Keratinocyte (primary cell): ENCODE measurements at regions not wholly inside any gene's neighbourhood (a gene's known extent, or its start where the extent isn't known, plus 50 kb on each side); places are given as distances from the start of the nearest gene placed in this dataset.

Experiments
- DNase-seq: peaks from one replicate; pipeline ENCODE4 v3.0.0-alpha.2; 2011; ENCODE audit warnings: low read depth, missing footprints, low spot score
- FAIRE-seq: peaks from 2 replicates; lab custom pipeline; 2011; peaks lifted over from hg19 to GRCh38; lab: Jason Lieb, UNC
- H2AFZ ChIP-seq: 2 replicates; pipeline ENCODE4 v1.6.0; 2012; ENCODE audit warnings: low read length, control low read depth, inconsistent platforms; ENCODE audit not compliant: control insufficient read depth
- H3K27ac ChIP-seq: 2 replicates; pipeline ENCODE4 v1.5.1; 2011; ENCODE audit warnings: low read length; ENCODE audit not compliant: control insufficient read depth, insufficient read depth
- H3K27me3 ChIP-seq: 3 replicates; pipeline ENCODE4 v1.6.0; 2011; ENCODE audit warnings: low read length; ENCODE audit not compliant: control insufficient read depth, insufficient read depth; ENCODE audit errors: extremely low read depth
- H3K36me3 ChIP-seq, 2 experiments: 2 replicates in 1 of 2; 3 replicates in 1 of 2; pipeline ENCODE4 v1.5.1; 2011; ENCODE audit warnings: low read length in 2 of 2, mild to moderate bottlenecking in 1 of 2; ENCODE audit not compliant: control insufficient read depth in 2 of 2, insufficient read depth in 2 of 2; ENCODE audit errors: extremely low read depth in 1 of 2
- H3K4me1 ChIP-seq: 3 replicates; pipeline ENCODE4 v1.5.1; 2011; ENCODE audit warnings: low read length; ENCODE audit not compliant: control insufficient read depth, insufficient read depth; ENCODE audit errors: extremely low read depth
- H3K4me2 ChIP-seq: 3 replicates; pipeline ENCODE4 v1.6.0; 2011; ENCODE audit warnings: low read depth, low read length; ENCODE audit not compliant: control insufficient read depth, insufficient read depth; ENCODE audit errors: extremely low read depth
- H3K4me3 ChIP-seq, 3 experiments: fragments of 200-600 bp in 1 of 3; sonication (generic) in 1 of 3; 2 replicates in 2 of 3; 3 replicates in 1 of 3; pipeline ENCODE4 v1.5.1; 2011 to 2016; ENCODE audit warnings: low read length in 3 of 3, mild to moderate bottlenecking in 3 of 3, control low read depth in 2 of 3, inconsistent platforms in 1 of 3, low read depth in 1 of 3, mixed read lengths in 1 of 3, mixed run types in 1 of 3, moderate library complexity in 1 of 3; ENCODE audit not compliant: control insufficient read depth in 2 of 3, insufficient read depth in 2 of 3; ENCODE audit errors: extremely low read depth in 1 of 3
- H3K79me2 ChIP-seq: 2 replicates; pipeline ENCODE4 v1.6.0; 2012; ENCODE audit warnings: low read length; ENCODE audit not compliant: control insufficient read depth, insufficient read depth
- H3K9ac ChIP-seq: 3 replicates; pipeline ENCODE4 v1.6.0; 2011; ENCODE audit warnings: low read length; ENCODE audit not compliant: control insufficient read depth, insufficient read depth; ENCODE audit errors: extremely low read depth
- H3K9me1 ChIP-seq: 3 replicates; pipeline ENCODE4 v1.6.0; 2011; ENCODE audit warnings: low read length; ENCODE audit not compliant: control insufficient read depth, insufficient read depth; ENCODE audit errors: extremely low read depth
- H3K9me3 ChIP-seq: 2 replicates; pipeline ENCODE4 v1.5.1; 2012; ENCODE audit warnings: low read depth, low read length; ENCODE audit not compliant: control insufficient read depth
- H4K20me1 ChIP-seq: 3 replicates; pipeline ENCODE4 v1.6.0; 2011; ENCODE audit warnings: low read length; ENCODE audit not compliant: control insufficient read depth, insufficient read depth; ENCODE audit errors: extremely low read depth
- CTCF ChIP-seq, 3 experiments: IDR thresholded peaks in 1 of 3; conservative IDR thresholded peaks in 1 of 3; optimal IDR thresholded peaks in 1 of 3; 2 replicates in 2 of 3; 3 replicates in 1 of 3; pipeline versions ENCODE3 to v1.5.1; 2011; ENCODE audit warnings: low read length in 3 of 3, mild to moderate bottlenecking in 3 of 3, moderate library complexity in 2 of 3, control low read depth in 1 of 3, inconsistent platforms in 1 of 3; ENCODE audit not compliant: insufficient read depth in 2 of 3; ENCODE audit errors: extremely low read depth in 1 of 3
- EZH2 ChIP-seq: IDR thresholded peaks from one replicate; pipeline ENCODE4 v1.6.1; 2012; ENCODE audit warnings: inconsistent platforms, mild to moderate bottlenecking, low read length, moderate library complexity
- dilution Hi-C: fragments of 300-500 bp; cut with MboI; formaldehyde crosslinking; loops from one replicate; pipeline ENCODE4 v1.7.0; 2020; ENCODE audit warnings: low sequenced_read_pairs; ENCODE audit not compliant: extremely low pct_ligation_motif_present

- Histone ChIP-seq H3K9ac (no peak overlapping the region), H3K4me3 (no peak overlapping the region), H3K27me3 (no peaks in the 10 kb centered on the region), H4K20me1 (no peaks in the 10 kb centered on the region), H3K4me2 (no peak overlapping the region), H3K27ac (no peak overlapping the region), H3K4me1 (no peaks in the 10 kb centered on the region), H3K79me2 (no peaks in the 10 kb centered on the region), H3K36me3 (no peaks in the 10 kb centered on the region), H3K9me3 (no peaks in the 10 kb centered on the region), H3K9me1 (no peaks in the 10 kb centered on the region), H2AFZ (no peak overlapping the region)
- TF ChIP-seq CTCF (optimal IDR thresholded peaks at IDR 0.05 in 1 of 3, IDR thresholded peaks at IDR 0.05 in 1 of 3, conservative IDR thresholded peaks at IDR 0.05 in 1 of 3; ENCODE audit: extremely low read depth in 1 of 3, insufficient read depth in 2 of 3, low read length in 3 of 3) (no peak), EZH2 (no peak)
- dilution Hi-C loops = no loop called here
- DNase-seq = no peak
- no peak for FAIRE-seq
Measured at GRCh38 chr5:159550951-159551350, 220.7 kb upstream of the IL12B start.

GRCh38 chr5:159552751-159553150 is 222.5 kb upstream of the IL12B start:
- H3K27me3 ChIP-seq = no peaks in the 10 kb centered on the region
- H4K20me1 ChIP-seq = no peaks in the 10 kb centered on the region
- peak; percentile 57 for FAIRE-seq
- H2AFZ ChIP-seq = no peak overlapping the region
- no peaks in the 10 kb centered on the region for H3K4me1 ChIP-seq
- no peak overlapping the region for H3K9ac ChIP-seq
- no peaks in the 10 kb centered on the region for H3K9me3 ChIP-seq
- H3K4me3 ChIP-seq = no peak overlapping the region
- no peaks in the 10 kb centered on the region for H3K36me3 ChIP-seq
- dilution Hi-C loops = no loop called here
- no peak overlapping the region for H3K27ac ChIP-seq
- no peaks in the 10 kb centered on the region for H3K9me1 ChIP-seq
- H3K79me2 ChIP-seq = no peaks in the 10 kb centered on the region
- TF ChIP-seq EZH2 (no peak), CTCF (optimal IDR thresholded peaks at IDR 0.05 in 1 of 3, IDR thresholded peaks at IDR 0.05 in 1 of 3, conservative IDR thresholded peaks at IDR 0.05 in 1 of 3; ENCODE audit: extremely low read depth in 1 of 3, insufficient read depth in 2 of 3, low read length in 3 of 3) (no peak)
- H3K4me2 ChIP-seq = no peak overlapping the region
- no peak for DNase-seq
